Adrenal gland (tissue), 9 donors: ENCODE measurements at regions not wholly inside any gene's neighbourhood (a gene's known extent, or its start where the extent isn't known, plus 50 kb on each side); places are given as distances from the start of the nearest gene placed in this dataset.

ENCODE experiments used
- DNase-seq, 7 donors: peaks; one replicate each; pipeline ENCODE4 v3.0.0-alpha.2; 2019 to 2020
- H3K27ac ChIP-seq, 5 donors: fragments of 200-600 bp; sonication (generic) in 4 of 5; 1 replicate in 3 of 5; 2 replicates in 2 of 5; pipeline versions ENCODE4 v1.5.1 to v1.8.0; 2016 to 2020; ENCODE audit warnings: mild to moderate bottlenecking in 1 of 5
- H3K27me3 ChIP-seq: fragments of 200-600 bp; 2 replicates; pipeline ENCODE4 v1.8.0; 2021
- H3K36me3 ChIP-seq, 2 donors: fragments of 200-600 bp; replicated peaks in 1 of 2; 1 replicate in 1 of 2; 2 replicates in 1 of 2; pipeline versions ENCODE4 v1.5.1 to v1.8.0; 2018 to 2022
- H3K4me1 ChIP-seq, 2 donors: fragments of 200-600 bp; replicated peaks in 1 of 2; 1 replicate in 1 of 2; 2 replicates in 1 of 2; pipeline versions ENCODE4 v1.5.1 to v1.8.0; 2018 to 2021
- H3K4me3 ChIP-seq, 4 donors: fragments of 200-600 bp; sonication (generic) in 3 of 4; one replicate each; pipeline ENCODE4 v1.5.1; 2016 to 2018
- H3K9me3 ChIP-seq, 3 donors: fragments of 200-600 bp; sonication (generic) in 1 of 3; replicated peaks in 1 of 3; 1 replicate in 2 of 3; 2 replicates in 1 of 3; pipeline versions ENCODE4 v1.5.1 to v1.8.0; 2016 to 2021
- CTCF ChIP-seq, 6 experiments: fragments of 450-650 bp in 4 of 6; fragments of 200-600 bp in 2 of 6; sonication (generic) in 1 of 6; IDR thresholded peaks; 1 replicate in 5 of 6; 2 replicates in 1 of 6; pipeline versions ENCODE4 v1.5.1 to v1.8.0; 2016 to 2021; ENCODE audit warnings: antibody characterized with exemption in 6 of 6, mild to moderate bottlenecking in 2 of 6, moderate library complexity in 1 of 6
- POLR2A ChIP-seq, 2 donors: fragments of 450-650 bp; IDR thresholded peaks; one replicate each; pipeline ENCODE4 v1.6.1; 2017; ENCODE audit warnings: antibody characterized with exemption in 2 of 2, mild to moderate bottlenecking in 2 of 2, moderate library complexity in 1 of 2
- WGBS, 4 donors: extraction: QIAGEN DNeasy Blood & Tissue Kit in 2 of 4; methylation state at CpG; one replicate each; pipeline versions ENCODE4 v1.1.5 to v1.1.7; 2013 to 2017; 5-methylcytosine and 5-hydroxymethylcytosine counted together
- intact Hi-C, 2 donors: fragments of 100-400 bp; cut with DNase I; formaldehyde crosslinking; loops; one replicate each; pipeline versions ENCODE4 v1.14.1 to v1.15.0; 2022 to 2023
- donor health status: healthy with polysubstance abuse.
- donor health status: Bipolar disorder and iron deficiency.
- donor health status: DM: yes; HTN: yes; CAD: no.
- donor health status: DM: no; HTN: no; CAD: no.
- donor health status: DM: no; HTN: no; CAD: no.

- Histone ChIP-seq H3K27ac (no peak overlapping the region), H3K9me3 (no peaks in the 10 kb centered on the region), H3K36me3 (no peaks in the 10 kb centered on the region), H3K4me3 (no peak overlapping the region), H3K4me1 (no peaks in the 10 kb centered on the region), H3K27me3 (no peaks in the 10 kb centered on the region)
- TF ChIP-seq POLR2A (IDR thresholded peaks at IDR 0.05), result no peak
- TF ChIP-seq CTCF (IDR thresholded peaks at IDR 0.05), result no peak
- DNase-seq, result no peak
- intact Hi-C loops, result no loop called here
- 94 to 100% (median 94%) methylated on average over 5 of the region's 5 CpGs for WGBS, 4 donors
Observed at GRCh38 chr3:23656199-23656598, 149.6 kb upstream of the UBE2E1 start.

- no peak overlapping the region for H3K4me3 ChIP-seq
- no peaks in the 10 kb centered on the region for H3K27me3 ChIP-seq
- no peak overlapping the region for H3K27ac ChIP-seq
- H3K36me3 ChIP-seq, result no peaks in the 10 kb centered on the region
- WGBS, 4 donors, result 77 to 90% (median 81%) methylated on average over 5 of the region's 5 CpGs
- no peaks in the 10 kb centered on the region for H3K9me3 ChIP-seq
- TF ChIP-seq POLR2A (IDR thresholded peaks at IDR 0.05) (no peak), CTCF (IDR thresholded peaks at IDR 0.05) (no peak)
- H3K4me1 ChIP-seq, result no peaks in the 10 kb centered on the region
- intact Hi-C loops, result no loop called here
- no peak for DNase-seq
Observed at GRCh38 chr3:23656821-23657220, 148.9 kb upstream of the UBE2E1 start.

GRCh38 chr3:23657647-23658046 lies 148.1 kb upstream of the UBE2E1 start:
- H3K4me1 ChIP-seq, result no peaks in the 10 kb centered on the region
- intact Hi-C loops, result no loop called here
- no peaks in the 10 kb centered on the region for H3K9me3 ChIP-seq
- H3K27ac ChIP-seq, result no peak overlapping the region
- no peaks in the 10 kb centered on the region for H3K36me3 ChIP-seq
- WGBS, 4 donors, result 83 to 95% (median 91%) methylated on average over 3 of the region's 3 CpGs
- TF ChIP-seq CTCF (IDR thresholded peaks at IDR 0.05) (no peak), POLR2A (IDR thresholded peaks at IDR 0.05) (no peak)
- H3K4me3 ChIP-seq, result no peak overlapping the region
- no peaks in the 10 kb centered on the region for H3K27me3 ChIP-seq
- DNase-seq, result no peak

GRCh38 chr3:23659274-23659673 lies 146.5 kb upstream of the UBE2E1 start:
- intact Hi-C loops, result no loop called here
- DNase-seq, result no peak
- Histone ChIP-seq H3K4me3 (no peak overlapping the region), H3K27ac (no peak overlapping the region), H3K27me3 (no peaks in the 10 kb centered on the region), H3K9me3 (no peaks in the 10 kb centered on the region), H3K36me3 (no peaks in the 10 kb centered on the region), H3K4me1 (no peaks in the 10 kb centered on the region)
- TF ChIP-seq POLR2A (IDR thresholded peaks at IDR 0.05) (no peak), CTCF (IDR thresholded peaks at IDR 0.05) (no peak)
- WGBS, 4 donors, result 59 to 69% (median 62%) methylated on average over 8 of the region's 8 CpGs
